Esophagus muscularis mucosa (tissue), 3 donors: ENCODE measurements at regions not wholly inside any gene's neighbourhood (a gene's known extent, or its start where the extent isn't known, plus 50 kb on each side); places are given as distances from the start of the nearest gene placed in this dataset.

Experiments
- POLR2A ChIP-seq: fragments of 450-650 bp; IDR thresholded peaks from one replicate; pipeline ENCODE4 v1.6.1; 2017; ENCODE audit warnings: antibody characterized with exemption, moderate library complexity, mild to moderate bottlenecking, low read depth
- POLR2AphosphoS5 ChIP-seq, 2 donors: sonication (generic); formaldehyde crosslinking; IDR thresholded peaks; one replicate each; pipeline ENCODE4 v1.6.1; 2017; ENCODE audit warnings: antibody characterized with exemption in 2 of 2
- TF ChIP-seq, protein P1 (sequence below), 3 experiments: fragments of 200-600 bp in 2 of 3; fragments of 450-650 bp in 1 of 3; sonication (generic) in 2 of 3; IDR thresholded peaks; one replicate each; pipeline ENCODE4 v1.5.1; 2017 to 2019; ENCODE audit warnings: antibody characterized with exemption in 3 of 3, mild to moderate bottlenecking in 2 of 3, moderate library complexity in 1 of 3

DNA sequence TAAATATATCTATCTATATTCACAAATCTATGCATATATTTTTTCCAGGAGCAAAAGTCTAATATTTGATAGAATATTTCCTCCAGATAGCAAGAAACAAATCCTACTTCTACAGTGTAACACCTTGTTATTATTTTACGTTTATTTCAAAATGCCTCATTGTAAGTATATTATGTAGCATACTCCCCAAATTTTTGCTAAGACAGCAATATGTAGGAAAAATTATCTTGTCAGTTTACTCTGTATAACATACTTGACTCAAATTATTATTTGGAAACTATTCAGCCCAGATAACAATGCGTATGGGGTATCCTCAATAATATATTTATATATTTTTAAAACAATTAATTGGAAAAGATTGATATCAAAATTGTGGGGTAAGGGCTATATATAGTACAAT is 313.2 kb downstream of the NR4A2 start:
- TF ChIP-seq, protein P1, sequence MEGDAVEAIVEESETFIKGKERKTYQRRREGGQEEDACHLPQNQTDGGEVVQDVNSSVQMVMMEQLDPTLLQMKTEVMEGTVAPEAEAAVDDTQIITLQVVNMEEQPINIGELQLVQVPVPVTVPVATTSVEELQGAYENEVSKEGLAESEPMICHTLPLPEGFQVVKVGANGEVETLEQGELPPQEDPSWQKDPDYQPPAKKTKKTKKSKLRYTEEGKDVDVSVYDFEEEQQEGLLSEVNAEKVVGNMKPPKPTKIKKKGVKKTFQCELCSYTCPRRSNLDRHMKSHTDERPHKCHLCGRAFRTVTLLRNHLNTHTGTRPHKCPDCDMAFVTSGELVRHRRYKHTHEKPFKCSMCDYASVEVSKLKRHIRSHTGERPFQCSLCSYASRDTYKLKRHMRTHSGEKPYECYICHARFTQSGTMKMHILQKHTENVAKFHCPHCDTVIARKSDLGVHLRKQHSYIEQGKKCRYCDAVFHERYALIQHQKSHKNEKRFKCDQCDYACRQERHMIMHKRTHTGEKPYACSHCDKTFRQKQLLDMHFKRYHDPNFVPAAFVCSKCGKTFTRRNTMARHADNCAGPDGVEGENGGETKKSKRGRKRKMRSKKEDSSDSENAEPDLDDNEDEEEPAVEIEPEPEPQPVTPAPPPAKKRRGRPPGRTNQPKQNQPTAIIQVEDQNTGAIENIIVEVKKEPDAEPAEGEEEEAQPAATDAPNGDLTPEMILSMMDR (IDR thresholded peaks at IDR 0.05): no peak
- no peak for TF ChIP-seq POLR2A
- TF ChIP-seq POLR2AphosphoS5 (IDR thresholded peaks at IDR 0.05): no peak
